Mucosa of descending colon (tissue), 3 donors: ENCODE measurements at regions not wholly inside any gene's neighbourhood (a gene's known extent, or its start where the extent isn't known, plus 50 kb on each side); places are given as distances from the start of the nearest gene placed in this dataset.
"Not testable (repeated sequence)": the region's sequence is repeated elsewhere in the genome, so short reads cannot be mapped to it uniquely, and the experiment has no call there.

ENCODE experiments used
- ATAC-seq: fragments of 200-7000 bp; cut with Tn5 transposase; one replicate; pipeline ENCODE4 v1.9.1; 2020; ENCODE audit warnings: mild to moderate bottlenecking, moderate library complexity
- DNase-seq, 3 donors: peaks; one replicate each; pipeline ENCODE4 v3.0.0-alpha.2; 2020
- H3K36me3 ChIP-seq: fragments of 200-600 bp; one replicate; pipeline ENCODE4 v1.8.0; 2021; ENCODE audit warnings: low read depth, mild to moderate bottlenecking
- H3K4me1 ChIP-seq: fragments of 200-600 bp; one replicate; pipeline ENCODE4 v1.8.0; 2021; ENCODE audit warnings: low read depth, mild to moderate bottlenecking
- H3K4me3 ChIP-seq: fragments of 200-600 bp; one replicate; pipeline ENCODE4 v1.8.0; 2021; ENCODE audit warnings: mild to moderate bottlenecking
- H3K9me3 ChIP-seq: fragments of 200-600 bp; one replicate; pipeline ENCODE4 v1.8.0; 2021; ENCODE audit warnings: mild to moderate bottlenecking
- CTCF ChIP-seq: fragments of 200-600 bp; IDR thresholded peaks from one replicate; pipeline ENCODE4 v1.8.0; 2022; ENCODE audit warnings: antibody characterized with exemption, mild to moderate bottlenecking
- intact Hi-C, 2 donors: fragments of 100-400 bp; cut with DNase I in 1 of 2; cut with micrococcal nuclease in 1 of 2; formaldehyde crosslinking; loops; one replicate each; pipeline versions ENCODE4 v1.11.0 to v1.11.1; 2022; cut with DNase I, micrococcal nuclease
- donor health status: DM: no; HTN: no; CAD: no; lungs with moderate emphysema.
- donor health status: DM: no; HTN: no; CAD: no.
- donor health status: DM: no; HTN: yes; CAD: no.

- H3K9me3 ChIP-seq, result no peaks in the 10 kb centered on the region
- no peak overlapping the region for H3K4me3 ChIP-seq
- no peaks in the 10 kb centered on the region for H3K36me3 ChIP-seq
- DNase-seq (no peak), ATAC-seq (no peak)
- TF ChIP-seq CTCF, result no peak
- intact Hi-C loops, result no loop called here
- no peaks in the 10 kb centered on the region for H3K4me1 ChIP-seq
These were observed 193.6 kb upstream of the PIK3R1 start for GRCh38 chr5:68021916-68022315.

GRCh38 chr5:68021227-68021626 lies 194.3 kb upstream of the PIK3R1 start:
- intact Hi-C loops, result no loop called here
- no peak for ATAC-seq

DNA sequence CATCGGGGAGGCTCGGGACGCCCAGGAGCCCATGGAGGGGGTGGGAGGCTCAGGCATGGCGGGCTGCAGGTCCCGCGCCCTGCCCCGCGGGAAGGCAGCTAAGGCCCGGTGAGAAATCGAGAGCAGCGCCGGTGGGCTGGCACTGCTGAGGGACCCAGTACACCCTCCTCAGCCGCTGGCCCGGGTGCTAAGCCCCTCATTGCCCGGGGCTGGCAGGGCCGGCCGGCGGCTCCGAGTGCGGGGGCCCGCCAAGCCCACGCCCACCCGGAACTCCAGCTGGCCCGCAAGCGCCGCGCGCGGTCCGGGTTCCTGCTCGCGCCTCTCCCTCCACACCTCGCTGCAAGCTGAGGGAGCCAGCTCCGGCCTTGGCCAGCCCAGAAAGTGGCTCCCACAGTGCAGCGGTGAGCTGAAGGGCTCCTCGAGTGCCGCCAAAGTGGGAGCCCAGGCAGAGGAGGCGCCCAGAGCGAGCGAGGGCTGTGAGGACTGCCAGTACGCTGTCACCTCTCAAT lies 195.0 kb upstream of the PIK3R1 start:
- H3K36me3 ChIP-seq, H3K4me3 ChIP-seq, H3K9me3 ChIP-seq, intact Hi-C loops, DNase-seq, H3K4me1 ChIP-seq, ATAC-seq: not testable (repeated sequence)

More at GRCh38 chr5:68021227-68021626, 194.3 kb upstream of the PIK3R1 start:
- Histone ChIP-seq H3K4me3 (no peak overlapping the region), H3K9me3 (no peaks in the 10 kb centered on the region), H3K36me3 (no peaks in the 10 kb centered on the region), H3K4me1 (no peaks in the 10 kb centered on the region)
- no peak for DNase-seq
- no peak for TF ChIP-seq CTCF

- Histone ChIP-seq H3K4me3 (no peak overlapping the region), H3K36me3 (no peaks in the 10 kb centered on the region), H3K9me3 (no peaks in the 10 kb centered on the region), H3K4me1 (no peaks in the 10 kb centered on the region)
- intact Hi-C loops, result no loop called here
- no peak for TF ChIP-seq CTCF
- no peak for DNase-seq
- ATAC-seq, result no peak
These were observed 199.9 kb upstream of the PIK3R1 start for GRCh38 chr5:68015381-68016302.

GRCh38 chr5:68012831-68013230 lies 202.7 kb upstream of the PIK3R1 start:
- no peaks in the 10 kb centered on the region for H3K36me3 ChIP-seq

More at GRCh38 chr5:68012831-68013230, 202.7 kb upstream of the PIK3R1 start:
- no peak overlapping the region for H3K4me3 ChIP-seq
- H3K9me3 ChIP-seq, result no peaks in the 10 kb centered on the region
- DNase-seq (no peak), ATAC-seq (no peak)
- intact Hi-C loops, result no loop called here
- no peak for TF ChIP-seq CTCF
- H3K4me1 ChIP-seq, result no peaks in the 10 kb centered on the region
